ENCODE measurements at regions not wholly inside any gene's neighbourhood (a gene's known extent, or its start where the extent isn't known, plus 50 kb on each side); places are given as distances from the start of the nearest gene placed in this dataset.

GRCh38 chr10:83250396-83250795, 888.9 kb upstream of the GHITM start:
- no peak for DNase-seq (ENCODE audit: low read depth, low spot score)

GRCh38 chr10:83252169-83252568, 887.1 kb upstream of the GHITM start:
- DNase-seq (ENCODE audit: low read depth, low spot score): no peak

DNA sequence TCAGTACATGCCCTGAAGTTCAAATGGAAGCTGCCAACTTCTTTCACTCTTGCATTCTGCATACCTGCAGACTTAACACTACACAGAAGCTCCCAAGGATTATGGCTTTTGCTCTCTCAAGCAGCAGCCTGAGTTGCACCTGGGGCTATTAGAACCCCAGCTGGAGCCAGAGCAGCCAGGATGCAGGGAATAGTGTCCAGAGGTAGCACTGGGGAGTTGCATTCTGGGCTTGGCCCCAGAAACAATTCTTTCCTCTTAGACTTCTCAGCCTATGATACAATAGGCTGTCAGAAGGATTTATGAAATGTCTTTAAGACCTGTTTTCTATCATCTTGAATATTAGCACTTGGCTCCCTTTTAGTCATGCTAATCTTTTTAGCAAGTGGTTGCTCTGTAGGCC, 886.7 kb upstream of the GHITM start:
- DNase-seq (ENCODE audit: low read depth, low spot score): no peak

DNA sequence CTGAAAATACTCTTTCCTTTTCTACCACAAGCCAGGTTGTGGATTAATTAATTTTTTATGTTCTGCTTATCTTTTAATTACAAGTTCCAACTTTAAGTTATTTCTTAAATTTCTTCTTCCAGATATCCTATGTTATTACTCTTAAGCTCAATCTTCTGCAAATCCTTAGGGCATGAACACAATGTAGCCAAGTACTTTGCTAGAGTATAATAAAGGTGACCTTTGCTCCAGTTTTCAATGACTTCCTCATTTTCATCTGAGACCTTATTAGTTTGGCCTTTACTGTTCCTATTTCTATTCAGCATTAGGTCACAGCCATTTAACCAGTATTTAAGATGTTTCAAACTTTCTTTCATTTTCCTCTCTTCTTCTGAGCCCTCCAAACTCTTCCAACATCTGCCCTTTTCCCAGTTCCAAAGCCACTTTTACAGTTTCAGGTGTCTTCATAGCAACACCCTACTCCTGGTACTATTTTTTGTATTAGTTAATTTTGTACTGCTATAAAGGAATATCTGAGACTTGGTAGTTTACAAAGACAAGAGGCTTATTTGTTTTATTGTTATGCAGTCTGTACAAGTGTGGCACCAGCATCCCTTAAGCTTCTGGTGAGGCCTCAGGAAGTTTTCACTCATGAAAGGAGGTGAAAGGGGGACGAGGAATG, 886.2 kb upstream of the GHITM start:
- DNase-seq (ENCODE audit: low read depth, low spot score): no peak

DNA sequence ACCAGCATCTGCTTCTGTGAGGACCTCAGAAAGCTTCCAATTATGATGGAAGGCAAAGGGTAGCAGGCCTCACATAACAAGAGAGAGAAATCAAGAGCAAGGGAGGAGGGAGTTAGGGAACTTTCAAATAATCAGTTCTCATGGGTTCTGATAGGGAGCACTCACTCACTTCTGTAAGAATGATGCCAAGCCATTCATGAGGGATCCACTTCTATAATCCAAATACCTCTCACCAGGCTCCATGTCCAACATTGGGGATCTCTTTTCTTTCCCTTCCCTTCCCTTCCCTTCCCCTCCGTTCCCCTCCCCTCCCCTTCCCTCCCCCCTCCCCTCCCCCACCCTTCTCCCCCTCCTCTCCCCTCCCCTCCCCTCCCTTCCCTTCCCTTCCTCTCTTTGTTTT, 884.6 kb upstream of the GHITM start:
- DNase-seq (ENCODE audit: low read depth, low spot score): no peak

DNA sequence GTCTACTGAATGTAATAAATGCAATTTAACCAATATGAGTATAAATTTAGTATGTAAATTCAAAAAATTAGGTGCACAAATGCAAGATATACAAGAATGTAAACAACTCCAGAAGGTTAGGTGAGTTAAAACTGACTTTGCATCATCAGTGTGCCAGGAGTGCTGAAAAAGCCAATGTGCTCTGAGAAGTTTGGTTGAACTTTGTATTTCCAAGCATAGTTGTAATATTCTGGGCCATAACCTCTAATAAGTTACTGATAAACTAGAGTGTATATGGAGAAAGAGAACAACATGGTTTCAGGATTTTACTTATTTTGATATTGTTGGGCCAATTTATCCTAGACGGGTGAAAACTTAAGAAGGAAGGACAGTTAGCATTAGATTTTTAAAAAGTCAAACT, 876.9 kb upstream of the GHITM start:
- DNase-seq (ENCODE audit: low read depth, low spot score): no peak

DNA sequence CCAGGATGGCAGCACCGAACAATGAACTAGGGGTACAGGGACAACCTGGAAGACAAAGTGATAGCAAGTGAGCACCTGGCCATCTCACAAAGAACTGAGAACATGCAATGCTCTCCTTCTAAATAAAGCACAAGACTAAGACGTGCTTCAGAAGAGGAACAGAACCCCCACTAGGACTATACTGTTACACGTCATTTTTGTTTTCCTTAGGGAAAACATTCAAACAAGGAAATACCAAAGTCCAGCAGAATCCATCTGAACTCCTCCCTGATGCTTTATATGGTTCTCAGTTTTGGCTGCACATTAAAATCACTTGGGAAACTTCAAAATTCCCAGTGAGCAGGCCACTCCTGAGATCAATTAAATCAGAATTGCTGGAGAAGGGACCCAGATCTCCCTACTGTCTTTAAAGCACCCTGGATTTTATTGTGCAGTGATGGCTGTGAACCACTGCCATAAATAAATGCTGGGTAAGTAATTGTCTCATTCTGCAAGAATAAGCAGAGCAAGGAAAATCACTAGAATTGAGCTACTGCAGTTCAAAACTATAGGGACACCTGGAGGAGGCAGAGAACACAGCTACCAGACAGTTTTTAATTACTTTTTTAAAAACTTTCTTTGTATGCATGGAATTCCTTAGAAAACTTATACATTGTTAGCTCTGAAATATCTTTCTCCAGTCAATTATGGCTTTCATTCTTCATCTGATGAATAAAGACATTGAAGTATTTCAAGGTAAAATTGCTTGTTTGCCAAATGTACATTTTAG, 866.5 kb upstream of the GHITM start:
- DNase-seq (ENCODE audit: low read depth, low spot score): no peak

- no peak for DNase-seq (ENCODE audit: low read depth, low spot score)
Observed at GRCh38 chr10:83274088-83274487, 865.2 kb upstream of the GHITM start.

DNA sequence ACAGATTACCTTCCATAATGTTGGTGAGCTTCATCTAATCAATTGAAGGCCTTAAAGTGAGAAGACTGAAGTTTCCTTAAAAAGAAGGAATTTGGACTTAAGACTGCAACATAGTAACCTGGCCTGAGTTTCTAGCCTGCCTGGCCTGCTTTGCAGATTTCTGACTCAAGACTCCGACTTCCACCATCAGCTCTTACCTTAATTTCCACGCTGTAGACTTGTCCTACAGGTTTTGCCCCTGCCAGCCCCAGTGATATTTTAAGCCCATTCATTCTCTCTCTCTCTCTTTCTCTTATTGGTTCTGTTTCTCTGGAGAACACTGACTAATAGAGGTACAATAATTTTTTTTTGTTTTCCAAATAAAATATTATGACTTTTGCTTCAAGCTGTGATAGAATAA, 862.3 kb upstream of the GHITM start:
- DNase-seq (ENCODE audit: low read depth, low spot score): no peak

DNA sequence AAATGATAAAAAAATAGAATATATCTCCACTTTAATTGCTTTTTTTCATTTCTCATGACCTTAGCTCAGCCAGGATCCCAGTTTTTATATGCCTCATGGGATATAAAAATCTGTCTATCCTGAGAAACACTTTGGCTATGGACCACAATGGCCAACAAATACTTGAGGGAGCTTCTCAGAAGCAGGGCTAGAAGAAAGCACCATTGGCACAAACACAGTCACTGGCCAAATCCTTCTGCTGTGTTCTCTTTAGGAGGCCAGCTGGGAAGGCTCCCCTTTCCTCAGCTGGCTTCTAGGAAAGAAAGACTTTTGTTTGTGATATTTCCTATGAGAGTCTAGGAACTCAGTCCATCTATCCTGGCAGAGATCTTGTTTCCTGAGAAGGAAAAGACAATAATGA, 856.2 kb upstream of the GHITM start:
- DNase-seq (ENCODE audit: low read depth, low spot score): no peak

DNA sequence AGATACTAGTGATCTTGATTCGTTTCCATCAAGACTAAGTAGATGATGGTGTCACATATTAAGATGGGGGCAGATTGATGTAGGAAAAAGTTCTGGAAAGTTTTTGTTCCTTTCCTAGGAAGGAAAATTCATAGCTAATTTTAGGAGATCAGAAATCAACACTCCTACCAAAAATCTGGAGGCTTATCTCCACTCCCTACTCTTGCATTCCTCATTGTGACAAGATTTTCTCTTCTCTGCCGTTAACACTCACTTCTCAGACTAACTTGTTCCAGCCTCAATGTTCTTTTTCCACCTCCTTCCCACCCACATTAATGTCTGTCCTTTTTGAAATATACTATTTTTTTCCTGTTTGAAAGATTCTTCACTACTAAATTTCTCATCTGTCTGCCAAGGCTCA, 851.9 kb upstream of the GHITM start:
- no peak for DNase-seq (ENCODE audit: low read depth, low spot score)

GRCh38 chr10:83289373-83289772, 849.9 kb upstream of the GHITM start:
- DNase-seq (ENCODE audit: low read depth, low spot score): no peak

GRCh38 chr10:83289948-83290347, 849.4 kb upstream of the GHITM start:
- DNase-seq (ENCODE audit: low read depth, low spot score): no peak

GRCh38 chr10:83301732-83302131, 837.6 kb upstream of the GHITM start:
- DNase-seq (ENCODE audit: low read depth, low spot score): no peak

DNA sequence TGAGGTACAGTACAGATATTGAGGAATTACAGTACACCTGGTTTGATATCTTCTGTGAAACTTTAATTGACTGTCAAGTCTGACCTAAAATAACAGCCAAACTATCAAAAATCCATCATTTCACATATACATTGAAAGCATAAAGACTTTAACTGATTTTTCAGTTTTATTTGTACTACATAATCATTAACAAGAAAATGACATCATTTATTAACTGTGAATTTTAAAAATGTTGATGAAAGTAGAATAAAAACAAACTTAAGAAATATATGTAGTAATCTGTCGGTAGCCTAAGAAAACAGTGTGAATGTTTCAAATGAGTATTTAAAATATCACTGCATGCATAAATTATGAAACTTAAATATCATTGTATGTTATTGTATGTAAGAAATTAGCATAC, 836.7 kb upstream of the GHITM start:
- DNase-seq (ENCODE audit: low read depth, low spot score): no peak

- no peak for DNase-seq (ENCODE audit: low read depth, low spot score)
Observed at GRCh38 chr10:83310688-83311087, 828.6 kb upstream of the GHITM start.

DNA sequence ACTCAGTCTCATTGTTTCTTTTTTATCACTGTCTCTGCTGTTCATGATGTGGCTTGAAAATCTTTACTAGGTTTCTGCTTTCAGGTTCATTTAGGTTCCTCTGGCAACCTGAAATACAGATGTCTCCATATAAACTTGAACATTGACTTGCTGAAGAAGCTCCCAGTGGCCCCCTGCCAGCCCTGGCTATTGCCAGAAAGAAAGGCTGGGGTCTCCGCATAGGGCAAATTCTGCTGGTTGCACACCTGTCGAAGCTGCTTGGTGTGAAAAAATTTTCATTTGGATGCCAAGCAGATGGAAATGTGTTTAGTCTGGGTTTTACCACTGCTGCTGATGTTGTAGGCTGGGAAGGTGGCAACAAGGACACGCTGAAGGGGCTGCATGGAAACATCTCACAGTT, 826.7 kb upstream of the GHITM start:
- no peak for DNase-seq (ENCODE audit: low read depth, low spot score)

DNA sequence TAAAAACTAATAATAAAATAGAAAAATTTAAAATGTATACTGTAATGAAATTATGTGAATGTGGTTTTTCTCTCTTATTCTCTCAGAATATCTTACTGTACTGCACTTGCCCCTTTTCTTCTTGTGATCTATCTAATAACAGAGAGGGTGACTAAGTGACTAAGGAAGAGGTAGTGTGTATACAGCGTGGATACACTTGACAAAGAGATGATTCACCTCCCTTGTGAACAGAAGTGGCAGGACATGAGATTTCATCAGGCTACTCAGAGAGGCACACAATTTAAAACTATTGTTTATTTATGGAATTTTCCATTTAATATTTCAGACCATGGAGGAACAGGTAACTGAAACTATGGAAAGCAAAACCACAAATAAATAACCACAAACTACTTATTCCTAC, 806.6 kb upstream of the GHITM start:
- no peak for DNase-seq (ENCODE audit: low read depth, low spot score)

- DNase-seq (ENCODE audit: low read depth, low spot score): no peak
Observed at GRCh38 chr10:83333566-83333965, 805.7 kb upstream of the GHITM start.

- no peak for DNase-seq (ENCODE audit: low read depth, low spot score)
Observed at GRCh38 chr10:83343676-83344075, 795.6 kb upstream of the GHITM start.

- DNase-seq (ENCODE audit: low read depth, low spot score): no peak
Observed at GRCh38 chr10:83346266-83346910, 792.9 kb upstream of the GHITM start.

DNA sequence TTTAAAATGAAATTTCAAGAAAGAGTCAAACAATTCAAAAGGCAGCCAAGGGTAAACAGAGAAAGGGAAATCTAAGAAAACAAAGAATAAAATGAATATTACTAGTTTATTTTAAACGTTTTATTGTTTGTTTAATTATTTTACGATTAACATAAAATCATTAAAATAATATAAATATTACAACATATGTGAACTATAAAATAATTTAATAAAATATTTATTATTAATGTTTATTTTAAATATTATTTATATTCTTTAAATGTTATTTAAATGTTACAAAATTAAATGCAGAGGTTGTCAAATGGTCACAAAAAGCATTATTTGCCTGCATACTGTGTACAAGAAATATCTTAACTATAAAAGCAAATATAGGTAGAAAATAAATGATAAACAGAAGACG, 786.7 kb upstream of the GHITM start:
- DNase-seq (ENCODE audit: low read depth, low spot score): no peak

DNA sequence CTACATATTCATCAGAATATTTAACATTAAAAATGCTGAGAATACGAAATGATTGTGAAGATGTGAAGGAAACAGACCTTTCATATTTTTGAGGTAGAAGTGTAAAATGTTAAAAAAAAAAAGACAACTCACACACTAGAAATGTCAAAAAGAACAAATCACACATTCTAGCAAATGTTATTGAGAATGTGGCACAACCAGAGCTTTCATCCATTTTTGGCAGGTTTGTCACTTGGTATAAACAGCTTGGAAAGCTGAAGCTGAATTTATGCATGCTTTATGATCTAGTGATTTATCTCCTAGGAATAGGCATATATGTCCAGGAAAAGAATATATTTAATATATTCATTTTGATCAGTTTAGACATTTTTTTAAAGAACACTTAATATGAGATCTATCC, 784.9 kb upstream of the GHITM start:
- no peak for DNase-seq (ENCODE audit: low read depth, low spot score)
